ENCODE measurements at regions not wholly inside any gene's neighbourhood (a gene's known extent, or its start where the extent isn't known, plus 50 kb on each side); places are given as distances from the start of the nearest gene placed in this dataset.

DNA sequence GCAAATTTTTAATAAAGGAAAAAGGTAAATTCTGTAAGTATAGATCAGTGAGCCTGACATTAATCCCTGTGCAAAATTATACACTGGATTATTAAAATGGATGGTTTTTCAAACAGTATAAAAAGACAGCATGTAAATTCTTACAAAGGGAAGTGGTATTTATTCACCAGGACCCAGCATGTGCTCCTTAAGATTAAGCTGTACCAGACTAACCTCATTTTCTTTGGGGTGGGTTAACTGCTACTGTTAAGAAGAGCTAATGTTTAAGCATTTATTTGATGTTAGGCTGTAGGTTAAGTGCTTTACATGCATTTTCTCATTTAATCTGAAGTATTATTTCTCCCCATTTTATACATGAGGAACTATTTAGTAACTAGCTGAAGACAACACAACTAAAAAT lies 60.3 kb upstream of the RFX3 start:
- TF ChIP-seq, protein P1, sequence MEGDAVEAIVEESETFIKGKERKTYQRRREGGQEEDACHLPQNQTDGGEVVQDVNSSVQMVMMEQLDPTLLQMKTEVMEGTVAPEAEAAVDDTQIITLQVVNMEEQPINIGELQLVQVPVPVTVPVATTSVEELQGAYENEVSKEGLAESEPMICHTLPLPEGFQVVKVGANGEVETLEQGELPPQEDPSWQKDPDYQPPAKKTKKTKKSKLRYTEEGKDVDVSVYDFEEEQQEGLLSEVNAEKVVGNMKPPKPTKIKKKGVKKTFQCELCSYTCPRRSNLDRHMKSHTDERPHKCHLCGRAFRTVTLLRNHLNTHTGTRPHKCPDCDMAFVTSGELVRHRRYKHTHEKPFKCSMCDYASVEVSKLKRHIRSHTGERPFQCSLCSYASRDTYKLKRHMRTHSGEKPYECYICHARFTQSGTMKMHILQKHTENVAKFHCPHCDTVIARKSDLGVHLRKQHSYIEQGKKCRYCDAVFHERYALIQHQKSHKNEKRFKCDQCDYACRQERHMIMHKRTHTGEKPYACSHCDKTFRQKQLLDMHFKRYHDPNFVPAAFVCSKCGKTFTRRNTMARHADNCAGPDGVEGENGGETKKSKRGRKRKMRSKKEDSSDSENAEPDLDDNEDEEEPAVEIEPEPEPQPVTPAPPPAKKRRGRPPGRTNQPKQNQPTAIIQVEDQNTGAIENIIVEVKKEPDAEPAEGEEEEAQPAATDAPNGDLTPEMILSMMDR (conservative IDR thresholded peaks at IDR 0.05; ENCODE audit: low read length): no peak
- no peak for TF ChIP-seq EZH2phosphoT487 (IDR thresholded peaks at IDR 0.05; ENCODE audit: borderline replicate concordance)

All from Loucy (cell line).